ENCODE measurements at regions not wholly inside any gene's neighbourhood (a gene's known extent, or its start where the extent isn't known, plus 50 kb on each side); places are given as distances from the start of the nearest gene placed in this dataset.

DNA sequence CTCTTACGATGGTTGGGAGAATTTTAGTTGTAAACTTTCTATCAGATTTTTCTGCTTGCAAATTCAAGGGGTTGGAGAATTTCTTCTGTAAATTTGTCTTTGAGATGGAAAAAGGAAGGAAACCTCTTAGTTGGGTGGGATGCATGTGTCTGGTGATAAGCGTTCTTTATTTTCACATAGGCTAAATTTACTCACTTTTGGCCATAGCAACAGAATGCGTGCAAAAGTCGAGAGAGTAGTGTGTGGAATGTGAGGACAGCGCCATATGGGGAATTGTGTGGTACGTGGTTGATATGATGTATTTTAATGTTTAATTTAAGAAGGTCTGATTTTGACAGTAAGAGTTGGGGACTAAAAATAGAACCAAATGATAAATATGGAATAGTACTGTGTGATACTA, 282.2 kb downstream of the TAF11L14 start:
- Histone ChIP-seq H3K79me2 (ENCODE audit: control insufficient read depth, insufficient read depth, low read length) (no peaks in the 10 kb centered on the region), H4K20me1 (ENCODE audit: control insufficient read depth, extremely low read depth, insufficient read depth, low read length) (no peaks in the 10 kb centered on the region), H3K4me1 (ENCODE audit: control insufficient read depth, extremely low read depth, insufficient read depth, low read length) (no peaks in the 10 kb centered on the region), H3K27ac (ENCODE audit: control insufficient read depth, insufficient read depth, low read length) (no peak overlapping the region), H3K36me3 (ENCODE audit: control insufficient read depth in 2 of 2, extremely low read depth in 1 of 2, insufficient read depth in 2 of 2, low read length in 2 of 2) (no peaks in the 10 kb centered on the region), H3K4me3 (ENCODE audit: control insufficient read depth in 2 of 3, extremely low read depth in 1 of 3, insufficient read depth in 2 of 3, low read depth in 1 of 3, low read length in 3 of 3) (no peak overlapping the region), H2AFZ (ENCODE audit: control insufficient read depth, low read length) (no peak overlapping the region), H3K27me3 (ENCODE audit: control insufficient read depth, extremely low read depth, insufficient read depth, low read length) (no peaks in the 10 kb centered on the region), H3K4me2 (ENCODE audit: control insufficient read depth, extremely low read depth, insufficient read depth, low read depth, low read length) (no peak overlapping the region), H3K9ac (ENCODE audit: control insufficient read depth, extremely low read depth, insufficient read depth, low read length) (no peak overlapping the region), H3K9me1 (ENCODE audit: control insufficient read depth, extremely low read depth, insufficient read depth, low read length) (no peaks in the 10 kb centered on the region), H3K9me3 (ENCODE audit: control insufficient read depth, low read depth, low read length) (no peaks in the 10 kb centered on the region)
- no peak for FAIRE-seq
- no peak for DNase-seq (ENCODE audit: low read depth, low spot score)
- TF ChIP-seq, protein P1, sequence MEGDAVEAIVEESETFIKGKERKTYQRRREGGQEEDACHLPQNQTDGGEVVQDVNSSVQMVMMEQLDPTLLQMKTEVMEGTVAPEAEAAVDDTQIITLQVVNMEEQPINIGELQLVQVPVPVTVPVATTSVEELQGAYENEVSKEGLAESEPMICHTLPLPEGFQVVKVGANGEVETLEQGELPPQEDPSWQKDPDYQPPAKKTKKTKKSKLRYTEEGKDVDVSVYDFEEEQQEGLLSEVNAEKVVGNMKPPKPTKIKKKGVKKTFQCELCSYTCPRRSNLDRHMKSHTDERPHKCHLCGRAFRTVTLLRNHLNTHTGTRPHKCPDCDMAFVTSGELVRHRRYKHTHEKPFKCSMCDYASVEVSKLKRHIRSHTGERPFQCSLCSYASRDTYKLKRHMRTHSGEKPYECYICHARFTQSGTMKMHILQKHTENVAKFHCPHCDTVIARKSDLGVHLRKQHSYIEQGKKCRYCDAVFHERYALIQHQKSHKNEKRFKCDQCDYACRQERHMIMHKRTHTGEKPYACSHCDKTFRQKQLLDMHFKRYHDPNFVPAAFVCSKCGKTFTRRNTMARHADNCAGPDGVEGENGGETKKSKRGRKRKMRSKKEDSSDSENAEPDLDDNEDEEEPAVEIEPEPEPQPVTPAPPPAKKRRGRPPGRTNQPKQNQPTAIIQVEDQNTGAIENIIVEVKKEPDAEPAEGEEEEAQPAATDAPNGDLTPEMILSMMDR (optimal IDR thresholded peaks at IDR 0.05 in 1 of 3, IDR thresholded peaks at IDR 0.05 in 1 of 3, conservative IDR thresholded peaks at IDR 0.05 in 1 of 3; ENCODE audit: extremely low read depth in 1 of 3, insufficient read depth in 2 of 3, low read length in 3 of 3), result no peak
- TF ChIP-seq EZH2 (IDR thresholded peaks at IDR 0.05; ENCODE audit: low read length), result no peak
- dilution Hi-C loops (cut with MboI; ENCODE audit: extremely low pct_ligation_motif_present, low sequenced_read_pairs), result no loop called here

- TF ChIP-seq, protein P1 (optimal IDR thresholded peaks at IDR 0.05 in 1 of 3, IDR thresholded peaks at IDR 0.05 in 1 of 3, conservative IDR thresholded peaks at IDR 0.05 in 1 of 3; ENCODE audit: extremely low read depth in 1 of 3, insufficient read depth in 2 of 3, low read length in 3 of 3), result no peak
- TF ChIP-seq EZH2 (IDR thresholded peaks at IDR 0.05; ENCODE audit: low read length), result no peak
- Histone ChIP-seq H3K9me1 (ENCODE audit: control insufficient read depth, extremely low read depth, insufficient read depth, low read length) (no peaks in the 10 kb centered on the region), H4K20me1 (ENCODE audit: control insufficient read depth, extremely low read depth, insufficient read depth, low read length) (no peaks in the 10 kb centered on the region), H3K9ac (ENCODE audit: control insufficient read depth, extremely low read depth, insufficient read depth, low read length) (no peak overlapping the region), H3K36me3 (ENCODE audit: control insufficient read depth in 2 of 2, extremely low read depth in 1 of 2, insufficient read depth in 2 of 2, low read length in 2 of 2) (no peaks in the 10 kb centered on the region), H3K4me1 (ENCODE audit: control insufficient read depth, extremely low read depth, insufficient read depth, low read length) (no peaks in the 10 kb centered on the region), H3K27me3 (ENCODE audit: control insufficient read depth, extremely low read depth, insufficient read depth, low read length) (no peaks in the 10 kb centered on the region), H3K9me3 (ENCODE audit: control insufficient read depth, low read depth, low read length) (no peaks in the 10 kb centered on the region), H3K4me3 (ENCODE audit: control insufficient read depth in 2 of 3, extremely low read depth in 1 of 3, insufficient read depth in 2 of 3, low read depth in 1 of 3, low read length in 3 of 3) (no peak overlapping the region), H2AFZ (ENCODE audit: control insufficient read depth, low read length) (no peak overlapping the region), H3K27ac (ENCODE audit: control insufficient read depth, insufficient read depth, low read length) (no peak overlapping the region), H3K4me2 (ENCODE audit: control insufficient read depth, extremely low read depth, insufficient read depth, low read depth, low read length) (no peak overlapping the region), H3K79me2 (ENCODE audit: control insufficient read depth, insufficient read depth, low read length) (no peaks in the 10 kb centered on the region)
- dilution Hi-C loops (cut with MboI; ENCODE audit: extremely low pct_ligation_motif_present, low sequenced_read_pairs), result no loop called here
- FAIRE-seq (no peak), DNase-seq (ENCODE audit: low read depth, low spot score) (no peak)
Observed at GRCh38 chr5:17917465-17917864, 283.2 kb downstream of the TAF11L14 start.
